Esophagus muscularis mucosa (tissue), 3 donors: ENCODE measurements at regions not wholly inside any gene's neighbourhood (a gene's known extent, or its start where the extent isn't known, plus 50 kb on each side); places are given as distances from the start of the nearest gene placed in this dataset.

ENCODE experiments used
- CTCF ChIP-seq, 3 experiments: fragments of 200-600 bp in 2 of 3; fragments of 450-650 bp in 1 of 3; sonication (generic) in 2 of 3; IDR thresholded peaks; one replicate each; pipeline ENCODE4 v1.5.1; 2017 to 2019; ENCODE audit warnings: antibody characterized with exemption in 3 of 3, mild to moderate bottlenecking in 2 of 3, moderate library complexity in 1 of 3
- POLR2A ChIP-seq: fragments of 450-650 bp; IDR thresholded peaks from one replicate; pipeline ENCODE4 v1.6.1; 2017; ENCODE audit warnings: antibody characterized with exemption, moderate library complexity, mild to moderate bottlenecking, low read depth

GRCh38 chr11:87440076-87440770 is 402.5 kb downstream of the TMEM135 start:
- no peak for TF ChIP-seq CTCF (IDR thresholded peaks at IDR 0.05)
- TF ChIP-seq POLR2A = no peak
